RPMI7951 (cell line): ENCODE measurements at regions not wholly inside any gene's neighbourhood (a gene's known extent, or its start where the extent isn't known, plus 50 kb on each side); places are given as distances from the start of the nearest gene placed in this dataset.

Experiments used
- DNase-seq: peaks from one replicate; pipeline ENCODE4 v3.0.0-alpha.2; 2012; ENCODE audit warnings: low read depth

- no peak for DNase-seq
Observed at GRCh38 chr4:57492251-57492878, 382.2 kb upstream of the IGFBP7 start.

GRCh38 chr4:57491388-57491787 is 381.2 kb upstream of the IGFBP7 start:
- DNase-seq = no peak

- DNase-seq = peak; percentile 47
Observed at GRCh38 chr4:57490520-57491255, 380.5 kb upstream of the IGFBP7 start.

- DNase-seq = no peak
Observed at GRCh38 chr4:57488366-57489162, 378.4 kb upstream of the IGFBP7 start.

GRCh38 chr4:57475424-57475823 is 365.2 kb upstream of the IGFBP7 start:
- DNase-seq = no peak

GRCh38 chr4:57465321-57466056 is 355.3 kb upstream of the IGFBP7 start:
- DNase-seq = no peak

GRCh38 chr4:57462843-57463242 is 352.7 kb upstream of the IGFBP7 start:
- no peak for DNase-seq

GRCh38 chr4:57460967-57461366 is 350.8 kb upstream of the IGFBP7 start:
- DNase-seq = no peak

GRCh38 chr4:57448901-57449300 is 338.7 kb upstream of the IGFBP7 start:
- no peak for DNase-seq

- no peak for DNase-seq
Observed at GRCh38 chr4:57448452-57448851, 338.3 kb upstream of the IGFBP7 start.

- no peak for DNase-seq
Observed at GRCh38 chr4:57446266-57446665, 336.1 kb upstream of the IGFBP7 start.

GRCh38 chr4:57445686-57446085 is 335.5 kb upstream of the IGFBP7 start:
- no peak for DNase-seq

GRCh38 chr4:57444671-57445070 is 334.5 kb upstream of the IGFBP7 start:
- DNase-seq = no peak

- no peak for DNase-seq
Observed at GRCh38 chr4:57443787-57444186, 333.6 kb upstream of the IGFBP7 start.

GRCh38 chr4:57443308-57443707 is 333.1 kb upstream of the IGFBP7 start:
- no peak for DNase-seq

GRCh38 chr4:57442831-57443291 is 332.7 kb upstream of the IGFBP7 start:
- DNase-seq = peak; percentile 26

GRCh38 chr4:57442241-57442640 is 332.1 kb upstream of the IGFBP7 start:
- DNase-seq = no peak

- DNase-seq = no peak
Observed at GRCh38 chr4:57437649-57438048, 327.5 kb upstream of the IGFBP7 start.

- DNase-seq = no peak
Observed at GRCh38 chr4:57435300-57435699, 325.1 kb upstream of the IGFBP7 start.

GRCh38 chr4:57430726-57431125 is 320.5 kb upstream of the IGFBP7 start:
- no peak for DNase-seq

- peak; percentile 73 for DNase-seq
Observed at GRCh38 chr4:57426779-57427395, 316.7 kb upstream of the IGFBP7 start.
